Skeletal muscle tissue (tissue), 3 donors: ENCODE measurements at regions not wholly inside any gene's neighbourhood (a gene's known extent, or its start where the extent isn't known, plus 50 kb on each side); places are given as distances from the start of the nearest gene placed in this dataset.

Experiments
- H3K27ac ChIP-seq: one replicate; pipeline ENCODE4 v1.7.0; 2013; ENCODE audit warnings: mild to moderate bottlenecking, low read depth, low read length, inconsistent platforms
- H3K27me3 ChIP-seq, 3 donors: one replicate each; pipeline ENCODE4 v1.7.0; 2013; ENCODE audit warnings: low read length in 3 of 3; ENCODE audit not compliant: control insufficient read depth in 3 of 3, insufficient read depth in 3 of 3
- H3K36me3 ChIP-seq, 3 donors: one replicate each; pipeline ENCODE4 v1.7.0; 2013; ENCODE audit warnings: low read length in 3 of 3; ENCODE audit not compliant: control insufficient read depth in 3 of 3, insufficient read depth in 3 of 3
- H3K4me1 ChIP-seq, 3 donors: one replicate each; pipeline ENCODE4 v1.7.0; 2013; ENCODE audit warnings: low read length in 3 of 3, mild to moderate bottlenecking in 3 of 3; ENCODE audit not compliant: control insufficient read depth in 3 of 3, insufficient read depth in 3 of 3
- H3K4me3 ChIP-seq, 3 donors: one replicate each; pipeline ENCODE4 v1.7.0; 2013; ENCODE audit warnings: low read length in 3 of 3
- H3K9ac ChIP-seq, 3 donors: one replicate each; pipeline ENCODE4 v1.7.0; 2013; ENCODE audit warnings: low read length in 3 of 3, mild to moderate bottlenecking in 3 of 3, moderate library complexity in 2 of 3, low read depth in 1 of 3
- H3K9me3 ChIP-seq, 3 donors: one replicate each; pipeline ENCODE4 v1.7.0; 2013; ENCODE audit warnings: low read length in 3 of 3; ENCODE audit not compliant: control insufficient read depth in 3 of 3
- donor health status: Osteomylitis.

GRCh38 chr20:59386809-59387208, 86.4 kb downstream of the EDN3 start:
- H3K27me3 ChIP-seq: peaks cover 16 to 42% (median 26%) of the 10 kb centered on the region in 3 donors
- H3K9ac ChIP-seq: no peak overlapping the region
- no peaks in the 10 kb centered on the region for H3K36me3 ChIP-seq
- no peak overlapping the region for H3K27ac ChIP-seq
- no peaks in the 10 kb centered on the region for H3K4me1 ChIP-seq
- H3K4me3 ChIP-seq: no peak overlapping the region
- peaks cover 0 to 3% (median 0%) of the 10 kb centered on the region in 3 donors for H3K9me3 ChIP-seq

- peaks cover 0 to 3% (median 0%) of the 10 kb centered on the region in 3 donors for H3K9me3 ChIP-seq
Measured at GRCh38 chr20:59387891-59388290, 87.5 kb downstream of the EDN3 start.

GRCh38 chr20:59388402-59388801, 88.0 kb downstream of the EDN3 start:
- Histone ChIP-seq H3K36me3 (no peaks in the 10 kb centered on the region), H3K9ac (no peak overlapping the region), H3K27ac (no peak overlapping the region), H3K9me3 (peaks cover 0 to 3% (median 0%) of the 10 kb centered on the region in 3 donors), H3K4me3 (no peak overlapping the region), H3K27me3 (peaks cover 6 to 26% (median 10%) of the 10 kb centered on the region in 3 donors), H3K4me1 (no peaks in the 10 kb centered on the region)

More at GRCh38 chr20:59387891-59388290, 87.5 kb downstream of the EDN3 start:
- no peaks in the 10 kb centered on the region for H3K4me1 ChIP-seq
- H3K9ac ChIP-seq: no peak overlapping the region
- no peak overlapping the region for H3K27ac ChIP-seq
- H3K36me3 ChIP-seq: no peaks in the 10 kb centered on the region
- no peak overlapping the region for H3K4me3 ChIP-seq
- H3K27me3 ChIP-seq: peaks cover 10 to 31% (median 15%) of the 10 kb centered on the region in 3 donors

GRCh38 chr20:59390437-59390836, 90.0 kb downstream of the EDN3 start:
- Histone ChIP-seq H3K36me3 (no peaks in the 10 kb centered on the region), H3K4me1 (no peaks in the 10 kb centered on the region), H3K9me3 (peaks cover 0 to 3% (median 0%) of the 10 kb centered on the region in 3 donors), H3K27ac (no peak overlapping the region), H3K27me3 (peaks cover 8 to 25% (median 11%) of the 10 kb centered on the region in 3 donors), H3K9ac (no peak overlapping the region), H3K4me3 (no peak overlapping the region)

- no peaks in the 10 kb centered on the region for H3K36me3 ChIP-seq
- no peak overlapping the region for H3K4me3 ChIP-seq
- no peaks in the 10 kb centered on the region for H3K4me1 ChIP-seq
- peaks cover 0 to 3% (median 0%) of the 10 kb centered on the region in 3 donors for H3K9me3 ChIP-seq
- H3K27me3 ChIP-seq: peaks cover 9 to 23% (median 11%) of the 10 kb centered on the region in 3 donors
- H3K9ac ChIP-seq: no peak overlapping the region
- H3K27ac ChIP-seq: no peak overlapping the region
Measured at GRCh38 chr20:59391975-59392374, 91.6 kb downstream of the EDN3 start.

- H3K9me3 ChIP-seq: peaks cover 0 to 3% (median 0%) of the 10 kb centered on the region in 3 donors
- no peaks in the 10 kb centered on the region for H3K4me1 ChIP-seq
- H3K27me3 ChIP-seq: peaks cover 14 to 31% (median 16%) of the 10 kb centered on the region in 3 donors
- H3K36me3 ChIP-seq: no peaks in the 10 kb centered on the region
- H3K4me3 ChIP-seq: no peak overlapping the region
- H3K27ac ChIP-seq: no peak overlapping the region
- no peak overlapping the region for H3K9ac ChIP-seq
Measured at GRCh38 chr20:59392736-59393135, 92.3 kb downstream of the EDN3 start.

GRCh38 chr20:59393142-59393541, 92.7 kb downstream of the EDN3 start:
- Histone ChIP-seq H3K36me3 (no peaks in the 10 kb centered on the region), H3K4me3 (no peak overlapping the region), H3K4me1 (no peaks in the 10 kb centered on the region), H3K9me3 (peaks cover 0 to 3% (median 0%) of the 10 kb centered on the region in 3 donors), H3K9ac (no peak overlapping the region), H3K27ac (no peak overlapping the region), H3K27me3 (peaks cover 18 to 34% (median 20%) of the 10 kb centered on the region in 3 donors)

- no peaks in the 10 kb centered on the region for H3K4me1 ChIP-seq
- peaks cover 40 to 44% (median 43%) of the 10 kb centered on the region in 3 donors for H3K27me3 ChIP-seq
- no peak overlapping the region for H3K9ac ChIP-seq
- no peaks in the 10 kb centered on the region for H3K9me3 ChIP-seq
- no peaks in the 10 kb centered on the region for H3K36me3 ChIP-seq
- no peak overlapping the region for H3K27ac ChIP-seq
- H3K4me3 ChIP-seq: no peak overlapping the region
Measured at GRCh38 chr20:59395729-59396128, 95.3 kb downstream of the EDN3 start.

GRCh38 chr20:59398537-59399205, 98.3 kb downstream of the EDN3 start:
- Histone ChIP-seq H3K9ac (no peak overlapping the region), H3K9me3 (no peaks in the 10 kb centered on the region), H3K27me3 (peaks cover 58 to 67% (median 62%) of the 10 kb centered on the region in 3 donors), H3K27ac (no peak overlapping the region), H3K4me1 (peaks cover 3 to 8% (median 6%) of the 10 kb centered on the region in 3 donors), H3K36me3 (no peaks in the 10 kb centered on the region), H3K4me3 (no peak overlapping the region)

GRCh38 chr20:59399426-59400099, 99.2 kb downstream of the EDN3 start:
- H3K27me3 ChIP-seq: peaks cover 67 to 76% (median 68%) of the 10 kb centered on the region in 3 donors
- H3K9ac ChIP-seq: no peak overlapping the region
- H3K4me3 ChIP-seq: no peak overlapping the region
- no peak overlapping the region for H3K27ac ChIP-seq
- H3K36me3 ChIP-seq: no peaks in the 10 kb centered on the region
- H3K9me3 ChIP-seq: no peaks in the 10 kb centered on the region
- H3K4me1 ChIP-seq: peaks cover 6 to 11% (median 7%) of the 10 kb centered on the region in 3 donors
